Endodermal cell (in vitro differentiated cells): ENCODE measurements at regions not wholly inside any gene's neighbourhood (a gene's known extent, or its start where the extent isn't known, plus 50 kb on each side); places are given as distances from the start of the nearest gene placed in this dataset.

ENCODE experiments used
- DNase-seq: peaks from one replicate; pipeline ENCODE4 v3.0.0-alpha.2; 2017
- H3K27ac ChIP-seq: 2 replicates; pipeline ENCODE4 v1.5.1; 2013; ENCODE audit warnings: mild to moderate bottlenecking, low read depth, low read length, moderate library complexity
- H3K27me3 ChIP-seq: 2 replicates; pipeline ENCODE4 v1.6.1; 2013; ENCODE audit warnings: mild to moderate bottlenecking, low read length, moderate library complexity; ENCODE audit not compliant: insufficient read depth, control insufficient read depth, poor library complexity, severe bottlenecking
- H3K36me3 ChIP-seq: 2 replicates; pipeline ENCODE4 v1.7.0; 2013; ENCODE audit warnings: mild to moderate bottlenecking, low read length, moderate library complexity; ENCODE audit not compliant: control insufficient read depth, insufficient read depth
- H3K4me1 ChIP-seq: one replicate; pipeline ENCODE4 v1.7.0; 2013; ENCODE audit warnings: low read length; ENCODE audit not compliant: control insufficient read depth, insufficient read depth
- H3K4me3 ChIP-seq: 2 replicates; pipeline ENCODE4 v1.5.1; 2013; ENCODE audit warnings: mild to moderate bottlenecking, low read length, moderate library complexity
- H3K9ac ChIP-seq: 2 replicates; pipeline ENCODE4 v1.6.1; 2013; ENCODE audit warnings: mild to moderate bottlenecking, low read length, moderate library complexity; ENCODE audit not compliant: poor library complexity, severe bottlenecking; ENCODE audit errors: extremely low read depth
- H3K9me3 ChIP-seq: 2 replicates; pipeline ENCODE4 v1.6.1; 2013; ENCODE audit warnings: mild to moderate bottlenecking, low read length, moderate library complexity; ENCODE audit not compliant: control insufficient read depth
- H3K27ac Mint-ChIP-seq: 2 replicates; pipeline ENCODE4 v1.8.0; 2020; ENCODE audit warnings: mixed read lengths
- H3K27me3 Mint-ChIP-seq: 2 replicates; pipeline ENCODE4 v1.8.0; 2021; ENCODE audit warnings: mild to moderate bottlenecking, mixed read lengths; ENCODE audit not compliant: insufficient read depth
- H3K36me3 Mint-ChIP-seq: 2 replicates; pipeline ENCODE4 v1.8.0; 2020; ENCODE audit warnings: low read depth, mixed read lengths
- H3K4me1 Mint-ChIP-seq: 2 replicates; pipeline ENCODE4 v1.8.0; 2020; ENCODE audit warnings: mixed read lengths
- H3K4me3 Mint-ChIP-seq: 2 replicates; pipeline ENCODE4 v1.8.0; 2020; ENCODE audit warnings: mild to moderate bottlenecking, moderate library complexity, mixed read lengths
- H3K9me3 Mint-ChIP-seq: 2 replicates; pipeline ENCODE4 v1.8.0; 2020; ENCODE audit warnings: mild to moderate bottlenecking, mixed read lengths
- WGBS, 2 experiments: methylation state at CpG; one replicate each; pipeline versions ENCODE4 v1.1.5 to v1.1.7; 2013; ENCODE audit warnings: missing lambda C conversion rate in 2 of 2, mixed read lengths in 1 of 2; ENCODE audit not compliant: insufficient coverage in 1 of 2, insufficient read length in 1 of 2; 5-methylcytosine and 5-hydroxymethylcytosine counted together
- TF ChIP-seq, protein P1 (sequence below): fragments of 200-600 bp; sonication (generic); conservative IDR thresholded peaks from 2 replicates; pipeline ENCODE4 v1.5.0; 2021; ENCODE audit warnings: antibody characterized with exemption, mild to moderate bottlenecking

DNA sequence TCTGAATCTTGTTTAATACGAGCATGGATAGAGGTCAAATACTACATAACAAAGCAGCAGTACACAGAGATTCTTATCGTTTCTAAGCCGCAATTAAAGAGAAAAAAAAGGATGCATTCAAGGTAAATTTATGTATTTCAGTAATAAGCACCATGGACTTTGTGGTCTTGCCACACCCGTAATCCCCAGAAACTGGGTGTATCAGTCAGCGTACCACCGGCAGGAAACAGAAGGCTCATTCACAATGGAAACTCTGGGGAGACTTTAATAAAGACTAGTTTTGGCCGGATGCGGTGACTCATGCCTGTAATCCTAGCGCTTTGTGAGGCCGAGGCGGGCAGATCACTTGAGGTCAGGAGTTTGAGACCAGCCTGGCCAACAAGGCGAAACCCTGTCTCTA is 81.9 kb upstream of the ZNF280D start:
- Histone ChIP-seq H3K9ac (no peak overlapping the region), H3K4me3 (no peak overlapping the region), H3K4me1 (no peaks in the 10 kb centered on the region), H3K9me3 (no peaks in the 10 kb centered on the region), H3K27me3 (no peaks in the 10 kb centered on the region), H3K27ac (no peak overlapping the region), H3K36me3 (no peaks in the 10 kb centered on the region)
- H3K4me3 Mint-ChIP-seq = no peak overlapping the region
- no peak overlapping the region for H3K27ac Mint-ChIP-seq
- H3K36me3 Mint-ChIP-seq = no peaks in the 10 kb centered on the region
- WGBS, 2 experiments = 92 to 95% methylated on average over 7 to 12 of the region's 12 CpGs
- TF ChIP-seq, protein P1, sequence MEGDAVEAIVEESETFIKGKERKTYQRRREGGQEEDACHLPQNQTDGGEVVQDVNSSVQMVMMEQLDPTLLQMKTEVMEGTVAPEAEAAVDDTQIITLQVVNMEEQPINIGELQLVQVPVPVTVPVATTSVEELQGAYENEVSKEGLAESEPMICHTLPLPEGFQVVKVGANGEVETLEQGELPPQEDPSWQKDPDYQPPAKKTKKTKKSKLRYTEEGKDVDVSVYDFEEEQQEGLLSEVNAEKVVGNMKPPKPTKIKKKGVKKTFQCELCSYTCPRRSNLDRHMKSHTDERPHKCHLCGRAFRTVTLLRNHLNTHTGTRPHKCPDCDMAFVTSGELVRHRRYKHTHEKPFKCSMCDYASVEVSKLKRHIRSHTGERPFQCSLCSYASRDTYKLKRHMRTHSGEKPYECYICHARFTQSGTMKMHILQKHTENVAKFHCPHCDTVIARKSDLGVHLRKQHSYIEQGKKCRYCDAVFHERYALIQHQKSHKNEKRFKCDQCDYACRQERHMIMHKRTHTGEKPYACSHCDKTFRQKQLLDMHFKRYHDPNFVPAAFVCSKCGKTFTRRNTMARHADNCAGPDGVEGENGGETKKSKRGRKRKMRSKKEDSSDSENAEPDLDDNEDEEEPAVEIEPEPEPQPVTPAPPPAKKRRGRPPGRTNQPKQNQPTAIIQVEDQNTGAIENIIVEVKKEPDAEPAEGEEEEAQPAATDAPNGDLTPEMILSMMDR = no peak
- H3K9me3 Mint-ChIP-seq = peaks cover 2% of the 10 kb centered on the region
- no peaks in the 10 kb centered on the region for H3K27me3 Mint-ChIP-seq
- peaks cover 4% of the 10 kb centered on the region for H3K4me1 Mint-ChIP-seq
- DNase-seq = no peak

DNA sequence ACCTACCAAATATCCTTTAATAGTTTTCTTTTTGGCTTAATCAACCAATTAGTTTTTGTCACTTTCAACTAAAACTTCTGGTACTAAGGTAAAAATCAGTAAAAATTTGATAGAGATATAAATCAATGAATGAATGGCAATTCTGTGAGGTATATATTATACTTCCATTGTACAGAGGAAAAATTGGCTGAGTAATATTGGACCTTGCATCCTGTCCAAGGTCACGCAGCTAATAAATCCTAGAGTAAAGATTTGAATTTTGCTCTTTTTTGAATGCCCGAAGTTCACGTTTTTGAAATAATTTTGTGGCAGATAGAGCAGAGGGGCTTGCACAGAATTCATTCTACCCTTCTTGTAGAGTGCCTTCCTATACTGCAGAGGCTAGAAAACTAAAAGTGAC is 81.1 kb upstream of the ZNF280D start:
- Histone ChIP-seq H3K4me1 (no peaks in the 10 kb centered on the region), H3K36me3 (no peaks in the 10 kb centered on the region), H3K27me3 (no peaks in the 10 kb centered on the region), H3K9me3 (no peaks in the 10 kb centered on the region), H3K4me3 (no peak overlapping the region), H3K27ac (no peak overlapping the region), H3K9ac (no peak overlapping the region)
- Mint-ChIP-seq H3K27me3 (no peaks in the 10 kb centered on the region), H3K9me3 (peaks cover 2% of the 10 kb centered on the region), H3K4me3 (no peak overlapping the region), H3K4me1 (peaks cover 4% of the 10 kb centered on the region), H3K27ac (no peak overlapping the region), H3K36me3 (no peaks in the 10 kb centered on the region)
- no peak for DNase-seq
- WGBS, 2 experiments = 90 to 96% methylated on average over 3 of the region's 3 CpGs
- TF ChIP-seq, protein P1 = no peak

DNA sequence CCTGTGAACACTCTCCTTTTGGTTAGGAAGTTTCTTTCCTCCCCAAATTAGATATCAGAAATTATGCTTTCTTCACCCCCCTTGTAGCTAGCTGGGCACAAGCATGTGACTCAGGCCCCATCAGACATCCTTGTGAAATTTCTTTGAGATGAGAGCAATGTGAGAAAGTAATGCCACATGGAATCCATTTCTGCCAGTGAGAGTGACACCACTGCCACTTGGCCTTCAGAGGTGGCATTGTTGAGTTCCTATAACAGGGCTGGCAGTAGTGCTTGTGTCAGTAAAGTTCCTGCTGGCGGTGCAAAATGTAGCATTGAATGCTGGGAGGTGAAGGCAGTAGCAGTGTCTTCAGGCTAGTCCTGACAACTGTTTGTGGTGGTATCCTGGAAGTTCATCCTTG is 80.7 kb upstream of the ZNF280D start:
- no peak overlapping the region for H3K27ac Mint-ChIP-seq
- H3K9ac ChIP-seq = no peak overlapping the region
- H3K4me1 ChIP-seq = no peaks in the 10 kb centered on the region
- H3K9me3 ChIP-seq = no peaks in the 10 kb centered on the region
- TF ChIP-seq, protein P1 = no peak
- WGBS, 2 experiments = 0% methylated on average over 1 of the region's 1 CpG
- no peaks in the 10 kb centered on the region for H3K27me3 ChIP-seq
- no peak overlapping the region for H3K27ac ChIP-seq
- H3K4me1 Mint-ChIP-seq = peaks cover 4% of the 10 kb centered on the region
- H3K4me3 ChIP-seq = no peak overlapping the region
- no peaks in the 10 kb centered on the region for H3K36me3 ChIP-seq
- no peaks in the 10 kb centered on the region for H3K36me3 Mint-ChIP-seq
- no peak overlapping the region for H3K4me3 Mint-ChIP-seq
- no peaks in the 10 kb centered on the region for H3K27me3 Mint-ChIP-seq
- no peak for DNase-seq
- peaks cover 5% of the 10 kb centered on the region for H3K9me3 Mint-ChIP-seq
